NCI-H1436 treated with DMSO at 0.1 percent for 48 hours (cell line): ENCODE measurements at regions not wholly inside any gene's neighbourhood (a gene's known extent, or its start where the extent isn't known, plus 50 kb on each side); places are given as distances from the start of the nearest gene placed in this dataset.

ENCODE experiments used
- DNase-seq: peaks from one replicate; lab custom pipeline; 2025; lab: John Stamatoyannopoulos, UW

DNA sequence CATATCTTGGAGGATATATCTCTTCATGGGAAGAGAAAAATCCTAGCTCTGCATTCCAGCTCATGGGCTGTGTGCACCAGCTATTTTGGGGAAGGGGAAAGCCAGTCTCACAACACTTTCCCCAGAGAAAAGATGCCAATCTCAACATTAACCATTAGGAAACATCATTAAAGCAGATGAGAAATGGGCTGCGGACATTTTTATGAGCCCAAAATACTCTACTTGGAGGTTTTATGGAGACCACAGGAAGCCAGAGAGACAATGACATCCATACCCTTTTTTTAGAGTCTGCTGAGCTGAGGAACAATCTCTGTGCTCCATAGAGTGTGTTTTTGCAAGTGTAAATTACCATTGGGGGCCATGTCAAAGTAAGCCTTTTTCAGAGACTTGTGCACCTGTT, 213.7 kb downstream of the TRIB2 start:
- no peak for DNase-seq

DNA sequence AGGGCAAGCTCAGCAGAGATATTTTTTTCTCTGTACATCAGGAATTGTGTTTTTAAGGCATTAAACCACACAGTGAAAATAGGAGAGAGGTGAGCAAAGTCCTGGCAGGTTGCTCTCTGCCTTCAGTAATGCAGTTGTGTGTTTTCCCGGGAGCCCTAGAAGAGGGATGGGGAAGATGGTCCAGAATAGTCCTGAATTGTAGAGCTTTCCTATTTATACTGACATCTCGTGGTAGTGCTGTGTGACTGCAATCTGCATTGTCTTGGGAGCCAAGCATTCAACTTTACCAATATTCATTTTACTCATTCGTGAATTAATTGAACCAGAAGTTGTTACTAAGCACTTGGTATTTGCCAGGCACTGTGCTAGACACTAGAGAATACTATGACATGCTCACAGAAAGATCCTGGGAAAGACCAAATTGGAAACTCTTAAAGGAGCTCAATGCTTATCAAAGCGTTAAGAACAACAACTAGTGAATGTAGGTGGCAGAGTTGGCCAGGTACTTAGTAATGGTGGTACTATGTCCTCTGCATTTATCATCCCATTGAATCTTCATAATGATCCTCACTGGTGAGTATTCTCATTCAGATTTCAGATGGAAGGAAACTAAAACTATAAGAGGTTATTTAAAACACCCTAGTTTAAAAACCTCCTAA, 214.6 kb downstream of the TRIB2 start:
- no peak for DNase-seq

DNA sequence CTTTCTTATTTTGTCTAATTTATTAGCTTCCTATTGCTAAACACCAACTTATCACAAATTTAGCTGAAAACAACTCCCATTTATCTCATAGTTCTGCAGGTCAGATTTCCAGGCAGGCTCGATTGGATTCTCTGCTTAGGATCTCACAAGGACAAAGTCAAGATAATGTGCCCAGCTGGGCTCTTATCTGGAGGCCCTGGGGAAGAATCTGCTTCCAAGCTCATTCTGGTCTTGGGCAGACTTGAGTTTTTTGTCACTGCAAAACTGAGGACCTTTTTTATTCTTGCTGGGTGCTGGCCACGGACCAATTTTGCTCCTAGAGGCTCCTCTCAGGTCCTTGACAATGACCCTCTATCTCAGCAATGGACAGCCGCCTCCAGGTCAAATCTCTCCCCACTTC, 215.5 kb downstream of the TRIB2 start:
- no peak for DNase-seq

DNA sequence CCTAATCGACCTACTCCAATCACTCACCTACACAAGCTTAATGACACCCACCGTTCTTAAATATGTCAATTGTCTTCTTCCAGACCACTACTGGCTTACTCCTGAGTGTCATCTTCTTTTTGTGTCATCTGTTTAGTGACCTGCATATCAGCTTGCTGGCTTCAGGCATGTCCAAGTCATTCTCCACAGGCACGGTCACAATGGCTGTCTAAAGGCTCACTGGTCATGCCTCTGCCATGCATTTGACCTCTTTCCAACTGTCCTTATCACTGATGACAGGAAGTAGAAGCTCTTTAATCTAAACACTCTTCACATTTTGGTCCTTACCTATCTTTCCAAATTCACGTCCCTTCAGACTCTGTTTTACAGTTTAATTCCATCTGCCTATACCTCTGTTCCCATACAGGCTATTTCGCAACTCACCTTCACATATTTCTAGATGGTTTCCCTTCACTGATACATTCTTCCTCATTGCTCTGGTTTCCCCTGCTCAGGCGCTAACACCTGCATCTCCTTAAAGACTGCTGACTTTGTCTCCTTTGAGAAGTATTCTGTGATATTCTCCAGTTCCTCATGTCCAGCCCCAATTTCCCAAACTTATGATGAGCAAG, 217.5 kb downstream of the TRIB2 start:
- DNase-seq, result no peak

DNA sequence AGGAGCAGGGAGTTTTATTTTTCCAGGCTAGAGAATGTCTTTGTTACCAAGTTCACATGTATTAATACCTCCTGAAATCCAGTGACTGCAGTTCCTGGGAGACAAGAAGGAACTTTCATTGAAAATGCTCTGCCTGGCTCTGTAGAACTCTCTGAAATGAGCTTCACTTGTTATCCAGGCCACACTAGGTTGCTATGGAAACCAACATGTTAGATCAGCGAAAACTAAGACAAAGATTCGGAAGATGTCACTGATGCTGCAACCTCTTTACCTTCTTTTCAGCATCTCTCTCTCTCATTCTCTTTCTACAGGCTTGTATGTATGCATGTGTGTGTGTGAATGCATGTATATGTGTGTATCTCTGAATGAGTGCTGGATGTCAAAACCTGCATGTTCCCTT, 218.5 kb downstream of the TRIB2 start:
- DNase-seq, result no peak

DNA sequence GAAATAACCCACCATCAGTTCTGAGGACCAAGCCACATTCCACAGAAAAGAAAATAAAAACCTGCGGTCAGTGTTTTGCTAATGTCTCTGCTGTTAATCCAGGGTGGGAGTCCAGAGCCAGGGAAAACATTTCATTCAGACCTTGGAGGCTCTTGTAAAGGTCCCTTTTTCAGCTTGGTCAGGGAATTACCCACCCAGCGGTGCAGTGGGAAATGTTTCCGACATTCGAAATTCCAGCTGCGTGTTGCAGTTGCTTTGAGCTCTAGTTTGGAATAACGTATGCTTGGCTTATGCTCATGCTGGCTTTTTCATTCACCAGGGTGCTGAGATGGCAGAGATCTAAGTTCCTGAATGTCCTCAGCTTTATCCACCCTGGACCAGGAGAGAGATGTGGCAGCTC, 219.1 kb downstream of the TRIB2 start:
- DNase-seq, result no peak

DNA sequence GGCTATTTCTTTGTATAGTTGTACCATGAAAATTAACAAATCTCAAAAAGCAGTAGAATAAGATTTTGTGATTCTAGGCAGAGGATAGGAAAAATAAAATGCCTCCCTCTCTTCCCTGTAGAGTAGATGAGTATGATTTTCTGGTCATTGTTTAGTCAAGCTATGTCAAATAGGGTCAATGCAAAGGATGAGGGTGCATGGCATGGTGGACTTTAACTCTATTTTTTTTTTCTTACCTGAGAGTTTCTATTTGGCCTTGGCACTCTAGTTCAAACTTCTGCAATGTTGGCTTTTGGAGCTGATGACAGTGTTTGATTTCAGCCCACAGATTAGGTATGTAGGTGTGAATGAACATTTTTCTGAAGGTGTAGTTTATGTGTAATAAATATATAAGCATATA, 224.5 kb downstream of the TRIB2 start:
- no peak for DNase-seq

DNA sequence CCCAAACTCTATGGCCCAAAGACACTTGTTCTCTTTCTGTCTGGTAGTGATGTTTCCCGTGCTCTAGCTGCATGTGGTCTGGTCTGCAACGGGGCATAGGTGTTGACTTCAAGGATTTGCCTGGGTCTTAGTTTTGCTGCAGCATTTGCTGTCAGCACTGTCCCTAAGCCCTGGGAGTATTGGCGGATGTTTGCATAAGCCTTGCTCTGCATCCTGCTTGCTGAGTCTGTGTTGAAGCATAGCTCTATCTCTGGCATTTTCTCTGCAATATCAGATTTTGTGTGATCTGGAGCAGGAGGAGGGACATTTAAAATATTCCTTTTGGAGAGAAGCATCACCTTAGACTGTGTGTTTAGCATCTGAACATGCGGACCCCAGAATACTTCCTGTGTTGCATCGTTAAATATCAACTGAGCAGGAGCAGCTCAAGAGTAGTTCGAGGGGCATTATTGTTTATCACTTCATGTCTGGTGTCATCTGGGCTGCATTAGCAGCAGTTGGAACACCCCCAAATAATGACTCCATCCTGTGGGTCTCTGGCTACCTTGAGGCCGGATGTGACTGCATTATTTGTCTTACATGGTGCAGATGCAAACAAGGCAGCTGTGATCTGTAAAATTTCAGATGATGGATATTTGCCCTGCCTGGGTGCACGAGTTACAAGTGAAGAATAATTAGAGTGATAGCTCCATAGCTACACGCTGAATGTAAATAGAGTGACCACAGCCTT, 231.7 kb downstream of the TRIB2 start:
- DNase-seq, result no peak

DNA sequence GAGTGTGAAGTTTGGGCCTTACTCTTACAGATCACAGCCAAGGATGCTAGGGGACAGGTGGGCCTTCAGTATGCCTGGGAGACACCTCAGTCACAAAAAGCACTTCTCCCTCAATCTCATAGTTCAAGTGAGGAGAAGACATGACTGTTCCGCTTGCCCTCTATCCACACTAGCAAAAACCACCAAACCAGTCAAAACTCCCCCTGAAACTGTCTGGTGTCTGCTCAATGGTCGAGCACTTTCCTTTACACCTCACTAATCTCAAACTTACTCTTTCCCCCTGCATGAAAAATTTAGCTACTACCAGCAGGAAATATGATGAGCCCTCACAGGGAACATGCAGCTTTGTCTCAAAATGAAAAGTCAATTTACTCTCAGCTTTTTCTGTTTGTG, 232.2 kb downstream of the TRIB2 start:
- no peak for DNase-seq

DNA sequence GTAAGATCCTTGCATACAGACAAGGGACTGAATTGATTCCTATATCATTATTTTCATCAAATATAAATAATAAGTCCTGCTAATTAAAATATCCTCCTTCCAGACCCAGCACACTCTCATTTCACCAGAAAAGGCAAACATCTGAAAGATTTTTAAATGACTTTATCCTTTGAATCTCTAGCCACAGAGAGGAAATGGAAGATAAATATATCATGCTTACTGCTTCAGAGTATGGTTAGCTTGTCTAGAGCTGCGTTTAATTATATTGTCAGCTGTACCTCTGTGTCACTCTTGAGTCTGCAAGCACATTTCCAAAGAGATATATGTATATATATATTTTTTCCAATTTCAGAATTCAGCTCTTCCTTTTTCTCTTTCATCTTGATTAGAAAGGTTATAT, 232.7 kb downstream of the TRIB2 start:
- no peak for DNase-seq

DNA sequence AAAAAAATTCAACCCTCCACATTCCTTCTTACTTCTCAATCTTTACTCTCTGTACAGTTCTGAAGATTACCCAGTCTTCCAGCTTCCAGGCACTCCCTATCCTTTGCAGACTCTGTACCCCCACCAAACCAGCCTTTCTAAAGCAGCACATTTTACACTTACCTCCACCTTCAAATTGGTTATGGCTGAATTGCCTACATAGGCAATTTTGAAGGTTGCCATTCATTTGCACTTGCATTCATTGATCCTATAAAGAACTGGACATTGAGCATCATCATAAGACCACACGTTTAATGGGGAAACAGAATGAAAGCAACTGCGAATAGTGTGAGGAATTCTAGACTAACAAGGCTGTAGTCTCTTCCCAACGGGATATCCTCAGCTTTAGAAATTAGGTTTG, 233.4 kb downstream of the TRIB2 start:
- no peak for DNase-seq

DNA sequence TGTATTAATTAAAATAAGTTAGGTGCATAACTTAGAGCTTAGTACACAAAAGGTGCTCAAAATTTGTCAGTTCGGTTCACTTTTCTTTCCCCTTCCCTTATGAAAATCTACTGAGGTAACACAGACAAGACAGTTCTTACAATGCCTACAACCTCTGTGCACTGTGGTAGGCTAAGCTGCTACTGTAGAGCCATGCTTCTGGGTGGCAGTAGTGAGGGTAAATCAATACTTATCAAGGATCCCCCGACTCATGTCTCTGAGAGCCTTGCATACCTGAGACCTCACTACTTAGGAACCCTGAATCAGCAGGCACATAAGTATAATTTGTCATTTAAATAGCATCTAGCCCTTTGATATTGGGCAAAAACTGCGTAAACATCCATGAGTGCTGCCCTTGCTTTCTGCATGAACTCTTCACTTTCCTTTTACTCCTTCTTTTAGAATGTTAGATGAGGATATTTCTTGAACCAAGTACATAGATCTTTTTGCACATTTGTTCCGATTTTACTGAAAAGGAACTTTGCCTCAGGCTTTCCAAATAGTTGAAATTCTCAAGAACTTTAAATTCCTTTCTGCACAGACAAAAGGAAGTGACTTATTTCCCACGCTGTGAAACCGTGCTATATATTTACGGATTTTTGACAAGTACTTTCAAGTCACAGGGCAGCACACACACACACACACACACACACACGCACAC, 234.4 kb downstream of the TRIB2 start:
- DNase-seq, result no peak

DNA sequence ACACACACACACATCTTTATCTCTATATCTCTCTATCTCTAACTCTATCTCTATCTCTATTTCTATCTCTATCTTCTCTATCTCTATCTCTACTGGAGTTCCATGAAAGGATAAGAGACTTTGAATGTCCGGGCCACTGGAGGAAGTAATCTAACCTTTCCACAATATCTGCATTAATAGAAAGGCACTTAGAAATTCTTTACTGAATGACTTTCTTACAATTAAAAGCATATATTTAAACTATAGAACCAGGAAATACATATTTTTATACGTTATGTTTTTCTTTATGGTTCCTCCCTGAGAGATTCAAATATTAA, 234.9 kb downstream of the TRIB2 start:
- DNase-seq, result no peak

DNA sequence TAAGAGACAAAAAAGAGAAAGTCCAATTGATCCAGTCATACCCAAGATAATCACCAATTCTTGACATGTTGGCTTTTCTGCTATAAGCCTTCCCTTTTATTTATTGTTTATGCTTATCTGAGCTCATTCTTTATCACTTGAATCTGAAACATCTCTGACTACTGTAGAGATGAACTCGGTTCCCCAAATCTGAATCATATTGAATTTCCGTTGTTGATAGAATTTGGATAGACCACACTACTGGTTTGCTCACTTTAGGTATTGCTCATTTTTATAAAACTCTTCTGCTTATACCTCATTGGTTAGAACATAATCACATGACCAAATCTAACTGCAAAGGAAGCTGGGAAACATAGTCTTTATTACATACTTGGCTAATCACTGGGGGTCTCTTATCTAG, 236.9 kb downstream of the TRIB2 start:
- no peak for DNase-seq

DNA sequence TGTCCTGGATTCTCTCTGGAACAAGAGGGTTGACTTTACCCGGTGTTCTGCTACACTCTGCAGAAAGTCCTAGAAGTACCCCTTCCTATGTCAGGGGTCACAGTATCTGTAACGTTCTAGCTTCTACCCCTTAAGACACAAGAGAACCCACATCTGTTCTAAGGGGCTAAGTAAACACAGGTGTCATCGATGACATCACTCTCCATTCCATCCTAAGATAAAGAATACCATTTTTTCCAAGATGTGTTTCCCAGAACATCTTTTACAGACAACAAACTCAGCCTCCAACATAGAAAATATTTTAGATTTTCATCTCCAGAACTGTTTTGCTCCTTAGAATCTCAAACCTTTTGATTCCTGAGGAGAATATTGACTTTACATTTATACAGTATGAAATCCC, 239.1 kb downstream of the TRIB2 start:
- DNase-seq, result no peak

DNA sequence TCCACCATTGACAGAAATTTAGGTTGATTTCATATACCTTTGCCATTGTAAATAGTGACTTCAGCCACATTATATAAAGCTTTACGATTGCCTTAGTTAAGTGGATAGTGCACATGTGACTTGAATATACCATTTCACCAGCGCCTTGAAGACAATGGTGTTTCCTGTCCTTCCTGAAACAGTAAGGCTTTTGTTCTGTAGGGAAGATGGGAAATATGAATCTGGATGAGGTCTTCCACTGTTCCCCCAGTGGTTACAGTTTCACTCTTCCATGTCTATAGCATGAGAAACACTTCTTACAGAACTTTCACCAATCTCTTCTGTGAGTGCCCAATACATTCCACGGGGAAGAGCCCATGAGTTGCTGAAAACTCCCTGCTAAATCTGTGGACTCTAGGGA, 240.5 kb downstream of the TRIB2 start:
- no peak for DNase-seq

DNA sequence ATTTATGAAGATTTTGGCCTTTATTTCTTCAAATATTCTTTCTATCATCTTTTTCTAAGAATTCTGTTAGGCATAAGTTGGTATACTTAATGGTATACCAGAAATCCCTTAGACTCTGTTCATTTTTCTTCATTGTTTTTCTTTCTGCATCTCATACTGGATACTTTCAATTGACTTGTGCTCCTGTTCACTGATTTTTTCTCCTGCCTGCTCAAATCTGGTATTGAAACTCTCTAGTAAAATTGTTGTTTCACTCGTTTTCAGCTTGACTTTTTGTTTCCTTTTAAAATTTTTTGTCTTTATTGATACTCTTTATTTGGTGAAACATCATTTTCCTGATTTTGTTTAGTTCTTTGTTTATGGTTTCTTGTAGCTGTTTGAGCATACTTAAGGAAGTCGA, 243.2 kb downstream of the TRIB2 start:
- DNase-seq, result no peak

DNA sequence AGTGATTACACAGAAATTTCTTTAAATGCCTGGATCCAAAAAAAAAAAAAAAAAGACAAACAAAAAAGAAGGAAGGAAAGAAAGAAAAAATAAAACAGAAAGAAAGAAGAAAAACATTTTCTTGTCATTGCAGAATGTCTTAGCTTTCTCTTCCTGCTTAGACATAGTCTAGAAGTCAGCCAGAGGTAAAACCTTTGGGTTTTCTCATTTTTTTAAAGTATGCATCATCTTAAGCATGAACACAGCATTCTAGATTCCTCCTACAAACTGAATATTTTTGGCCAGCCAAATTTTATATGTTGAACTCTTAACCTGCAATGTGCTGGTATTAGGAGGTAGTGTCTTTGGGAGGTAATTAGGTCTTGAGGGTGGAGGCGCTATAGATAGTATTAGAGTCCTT, 243.9 kb downstream of the TRIB2 start:
- no peak for DNase-seq

DNA sequence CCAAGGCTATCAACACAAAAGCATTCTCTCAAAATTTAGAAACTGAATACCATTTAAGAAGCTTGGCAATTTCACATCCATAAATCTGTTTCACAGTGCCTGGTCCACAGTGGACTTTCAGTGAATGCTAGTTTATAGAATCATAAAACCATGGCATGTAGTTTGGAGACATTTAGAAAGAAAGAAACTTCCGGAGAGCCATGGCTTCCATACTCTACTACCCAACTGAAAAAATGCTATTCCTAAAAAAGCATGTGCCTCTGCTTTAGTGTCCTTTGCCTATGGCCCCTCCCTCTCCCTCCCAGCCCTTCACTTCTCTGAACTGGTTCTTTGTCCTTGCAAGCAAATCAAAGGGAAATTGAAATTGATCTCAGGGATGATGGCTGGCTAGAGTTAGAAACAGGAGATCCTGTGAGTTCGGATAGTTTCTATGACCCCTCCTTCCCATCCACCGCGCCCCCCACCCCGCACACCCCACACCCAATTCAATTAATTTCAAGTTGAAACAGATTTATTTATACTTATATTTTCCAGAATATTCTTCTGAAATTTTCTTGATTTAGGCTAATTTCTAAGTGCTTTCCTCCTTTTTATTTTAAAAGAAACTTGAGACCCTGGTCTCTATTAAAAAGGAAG, 248.3 kb downstream of the TRIB2 start:
- DNase-seq, result no peak

DNA sequence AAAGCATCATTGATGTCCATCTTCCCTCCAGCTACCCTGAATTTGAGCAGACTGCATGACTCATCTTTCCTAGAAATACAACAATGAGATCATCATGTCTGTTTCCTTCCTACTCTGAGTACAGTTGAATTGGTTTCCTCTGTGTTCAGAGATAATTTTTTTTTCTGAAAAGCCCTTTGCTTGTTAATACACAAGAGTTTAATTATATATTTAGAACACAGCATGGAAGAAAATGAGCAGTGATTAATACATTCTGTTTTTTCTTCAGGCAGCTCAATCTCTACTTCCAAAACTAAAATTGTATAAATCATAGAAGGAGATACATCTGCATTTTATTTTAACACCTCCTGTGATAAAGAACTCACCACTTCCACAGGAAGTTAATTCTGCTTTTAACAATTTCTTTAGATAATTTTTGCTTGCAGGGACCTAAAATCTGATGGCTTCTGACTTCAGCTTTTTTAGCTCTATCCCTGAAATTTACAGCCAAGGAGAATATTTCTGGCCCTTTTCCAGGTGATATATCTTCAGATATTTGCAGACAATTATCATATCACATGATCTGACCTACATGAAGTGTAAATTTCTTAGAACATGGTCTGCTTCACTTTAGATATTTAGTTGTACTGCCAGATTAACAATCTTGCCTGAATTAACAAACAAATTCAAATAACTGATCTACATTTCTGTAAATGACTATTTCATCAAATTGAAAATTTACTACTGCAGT, 249.0 kb downstream of the TRIB2 start:
- DNase-seq, result no peak

DNA sequence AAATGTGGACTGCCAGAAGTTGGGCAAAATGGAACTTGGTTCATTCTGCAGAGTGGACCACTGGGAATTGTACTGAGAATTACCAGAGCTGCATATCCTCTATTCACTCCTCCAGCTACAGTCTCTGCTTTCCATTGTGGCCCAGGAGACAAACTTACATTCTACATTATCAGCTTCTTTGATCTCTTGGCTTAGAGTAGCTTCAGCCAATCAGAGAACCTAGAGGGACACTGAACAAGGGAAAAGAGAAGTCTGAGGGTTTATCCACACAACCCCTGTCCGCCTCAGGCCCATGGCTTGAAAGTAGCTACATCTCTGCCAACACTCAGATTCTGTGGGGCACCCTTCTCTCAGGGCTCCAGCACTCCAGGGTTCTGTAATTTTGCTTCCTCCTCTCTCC, 251.1 kb downstream of the TRIB2 start:
- DNase-seq, result no peak

DNA sequence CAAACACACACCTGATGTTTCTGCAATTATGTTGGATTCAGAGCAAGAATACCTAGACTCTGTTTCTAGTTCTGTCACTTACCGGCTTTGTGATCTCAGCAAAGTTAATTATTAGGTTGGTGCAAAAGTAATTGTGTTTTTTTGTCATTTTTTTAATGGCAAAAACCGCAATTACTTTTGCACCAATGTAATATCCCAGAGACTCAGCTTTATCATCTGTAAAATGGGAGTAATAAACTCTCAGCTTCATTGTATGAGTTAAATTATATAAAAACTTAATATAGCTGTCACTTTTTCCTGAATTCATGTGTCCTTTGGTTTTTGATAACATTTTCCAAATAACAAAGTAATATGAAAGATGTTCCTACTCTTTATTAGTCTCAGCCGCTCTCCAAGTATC, 251.7 kb downstream of the TRIB2 start:
- no peak for DNase-seq
